ENCODE measurements at regions not wholly inside any gene's neighbourhood (a gene's known extent, or its start where the extent isn't known, plus 50 kb on each side); places are given as distances from the start of the nearest gene placed in this dataset.

GRCh38 chr9:121573717-121574485 lies 74.3 kb upstream of the GGTA1 start:
- Histone ChIP-seq H3K4me3 (ENCODE audit: low read length) (no peak overlapping the region), H3K9me3 (ENCODE audit: control insufficient read depth, low read length) (no peaks in the 10 kb centered on the region), H3K36me3 (ENCODE audit: control insufficient read depth, insufficient read depth, low read length, severe bottlenecking) (no peaks in the 10 kb centered on the region), H3K27me3 (replicated peaks; ENCODE audit: control insufficient read depth, insufficient read depth, low read length) (peaks cover 31% of the 10 kb centered on the region), H3K9ac (ENCODE audit: low read length) (no peak overlapping the region), H3K4me1 (ENCODE audit: control insufficient read depth, insufficient read depth, low read length) (peaks cover 4% of the 10 kb centered on the region)
- DNase-seq (ENCODE audit: low read depth) = no peak

- H3K4me3 ChIP-seq (ENCODE audit: low read length) = no peak overlapping the region
- no peaks in the 10 kb centered on the region for H3K36me3 ChIP-seq (ENCODE audit: control insufficient read depth, insufficient read depth, low read length, severe bottlenecking)
- H3K4me1 ChIP-seq (ENCODE audit: control insufficient read depth, insufficient read depth, low read length) = no peaks in the 10 kb centered on the region
- H3K9ac ChIP-seq (ENCODE audit: low read length) = no peak overlapping the region
- DNase-seq (ENCODE audit: low read depth) = no peak
- no peaks in the 10 kb centered on the region for H3K9me3 ChIP-seq (ENCODE audit: control insufficient read depth, low read length)
- H3K27me3 ChIP-seq (replicated peaks; ENCODE audit: control insufficient read depth, insufficient read depth, low read length) = peaks cover 31% of the 10 kb centered on the region
These were observed 75.3 kb upstream of the GGTA1 start for GRCh38 chr9:121574774-121575519.

DNA sequence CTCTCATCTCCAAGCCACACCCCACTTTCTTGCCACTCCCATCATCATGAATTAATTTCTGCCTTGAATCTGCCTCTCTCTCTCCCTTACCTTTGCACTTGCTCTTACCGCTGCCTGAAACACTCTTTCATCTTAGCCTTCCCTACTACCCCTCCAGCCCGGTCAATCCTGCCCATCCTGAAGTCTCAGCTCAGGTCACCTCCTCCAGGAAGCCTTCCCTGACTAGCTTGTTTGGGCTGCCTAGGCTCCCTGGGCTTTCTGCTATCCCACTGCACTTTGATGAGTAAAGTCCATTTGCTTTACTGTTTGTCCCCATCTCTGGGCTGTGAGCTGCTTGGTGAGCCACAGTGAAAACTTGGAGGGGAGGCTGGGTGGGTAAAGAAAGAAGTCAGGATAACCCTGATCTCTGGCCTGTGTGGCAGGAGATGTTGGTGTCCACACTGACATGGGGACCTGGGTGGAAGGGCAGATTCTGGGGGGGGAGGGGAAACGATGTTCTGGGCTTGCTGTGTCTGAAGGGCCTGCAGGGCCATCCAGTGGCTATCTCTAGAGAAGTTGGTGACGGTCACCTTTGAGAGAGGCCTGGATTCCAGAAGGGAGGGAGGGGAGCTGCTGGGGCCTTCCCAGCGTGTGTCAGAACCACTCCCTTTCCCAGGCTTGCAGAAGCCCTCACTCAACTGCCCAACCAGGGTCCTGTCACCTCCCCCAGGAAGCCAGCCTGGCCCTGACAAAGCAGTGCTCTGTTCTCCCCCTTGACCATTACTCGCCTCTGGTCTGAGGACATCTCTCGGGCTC lies 75.0 kb upstream of the DAB2IP start:
- H3K4me3 ChIP-seq (ENCODE audit: low read length) = no peak overlapping the region
- no peaks in the 10 kb centered on the region for H3K36me3 ChIP-seq (ENCODE audit: control insufficient read depth, insufficient read depth, low read length, severe bottlenecking)
- no peaks in the 10 kb centered on the region for H3K4me1 ChIP-seq (ENCODE audit: control insufficient read depth, insufficient read depth, low read length)
- no peak overlapping the region for H3K9ac ChIP-seq (ENCODE audit: low read length)
- no peaks in the 10 kb centered on the region for H3K9me3 ChIP-seq (ENCODE audit: control insufficient read depth, low read length)
- peaks cover 32% of the 10 kb centered on the region for H3K27me3 ChIP-seq (replicated peaks; ENCODE audit: control insufficient read depth, insufficient read depth, low read length)
- no peak for DNase-seq (ENCODE audit: low read depth)

- Histone ChIP-seq H3K9me3 (ENCODE audit: control insufficient read depth, low read length) (no peaks in the 10 kb centered on the region), H3K27me3 (replicated peaks; ENCODE audit: control insufficient read depth, insufficient read depth, low read length) (peaks cover 33% of the 10 kb centered on the region), H3K36me3 (ENCODE audit: control insufficient read depth, insufficient read depth, low read length, severe bottlenecking) (no peaks in the 10 kb centered on the region)
These were observed 74.3 kb upstream of the DAB2IP start for GRCh38 chr9:121577166-121577565.

DNA sequence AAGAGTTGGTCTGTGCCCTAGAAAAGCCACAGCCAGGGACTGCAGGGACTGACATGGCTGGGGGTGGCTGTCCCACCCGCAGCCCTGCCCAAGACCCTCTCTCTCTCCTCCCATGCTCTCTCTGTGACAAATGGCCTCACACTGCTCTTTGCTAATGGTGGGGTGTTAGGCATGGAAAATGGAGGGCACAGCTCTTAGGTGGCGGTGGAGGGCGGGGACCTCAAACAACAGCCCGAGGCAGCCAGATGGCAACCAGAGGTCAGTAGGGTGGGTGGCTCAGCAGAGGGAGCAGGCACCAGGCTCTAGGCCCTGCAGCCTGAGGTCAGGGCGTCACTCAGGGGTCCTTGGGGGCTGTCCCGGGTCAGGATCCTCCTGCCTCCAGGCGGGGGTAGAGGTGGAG lies 73.9 kb upstream of the DAB2IP start:
- Histone ChIP-seq H3K4me1 (ENCODE audit: control insufficient read depth, insufficient read depth, low read length) (no peaks in the 10 kb centered on the region), H3K36me3 (ENCODE audit: control insufficient read depth, insufficient read depth, low read length, severe bottlenecking) (no peaks in the 10 kb centered on the region), H3K27me3 (replicated peaks; ENCODE audit: control insufficient read depth, insufficient read depth, low read length) (peaks cover 33% of the 10 kb centered on the region), H3K9ac (ENCODE audit: low read length) (no peak overlapping the region), H3K4me3 (ENCODE audit: low read length) (no peak overlapping the region), H3K9me3 (ENCODE audit: control insufficient read depth, low read length) (no peaks in the 10 kb centered on the region)
- no peak for DNase-seq (ENCODE audit: low read depth)

More at GRCh38 chr9:121577166-121577565, 74.3 kb upstream of the DAB2IP start:
- Histone ChIP-seq H3K4me3 (ENCODE audit: low read length) (no peak overlapping the region), H3K9ac (ENCODE audit: low read length) (no peak overlapping the region), H3K4me1 (ENCODE audit: control insufficient read depth, insufficient read depth, low read length) (no peaks in the 10 kb centered on the region)
- no peak for DNase-seq (ENCODE audit: low read depth)

- H3K27me3 ChIP-seq (replicated peaks; ENCODE audit: control insufficient read depth, insufficient read depth, low read length) = peaks cover 30% of the 10 kb centered on the region
- no peak overlapping the region for H3K9ac ChIP-seq (ENCODE audit: low read length)
- no peaks in the 10 kb centered on the region for H3K36me3 ChIP-seq (ENCODE audit: control insufficient read depth, insufficient read depth, low read length, severe bottlenecking)
- H3K9me3 ChIP-seq (ENCODE audit: control insufficient read depth, low read length) = no peaks in the 10 kb centered on the region
- H3K4me3 ChIP-seq (ENCODE audit: low read length) = no peak overlapping the region
- peaks cover 9% of the 10 kb centered on the region for H3K4me1 ChIP-seq (ENCODE audit: control insufficient read depth, insufficient read depth, low read length)
- DNase-seq (ENCODE audit: low read depth) = no peak
These were observed 69.4 kb upstream of the DAB2IP start for GRCh38 chr9:121581786-121582600.

GRCh38 chr9:121582641-121583040 lies 68.8 kb upstream of the DAB2IP start:
- DNase-seq (ENCODE audit: low read depth) = no peak
- H3K27me3 ChIP-seq (replicated peaks; ENCODE audit: control insufficient read depth, insufficient read depth, low read length) = peaks cover 30% of the 10 kb centered on the region
- no peak overlapping the region for H3K4me3 ChIP-seq (ENCODE audit: low read length)
- H3K9me3 ChIP-seq (ENCODE audit: control insufficient read depth, low read length) = no peaks in the 10 kb centered on the region
- H3K4me1 ChIP-seq (ENCODE audit: control insufficient read depth, insufficient read depth, low read length) = peaks cover 9% of the 10 kb centered on the region
- no peaks in the 10 kb centered on the region for H3K36me3 ChIP-seq (ENCODE audit: control insufficient read depth, insufficient read depth, low read length, severe bottlenecking)
- H3K9ac ChIP-seq (ENCODE audit: low read length) = no peak overlapping the region

GRCh38 chr9:121584421-121584820 lies 67.0 kb upstream of the DAB2IP start:
- H3K9me3 ChIP-seq (ENCODE audit: control insufficient read depth, low read length) = no peaks in the 10 kb centered on the region
- H3K36me3 ChIP-seq (ENCODE audit: control insufficient read depth, insufficient read depth, low read length, severe bottlenecking) = no peaks in the 10 kb centered on the region
- no peak for DNase-seq (ENCODE audit: low read depth)
- no peak overlapping the region for H3K4me3 ChIP-seq (ENCODE audit: low read length)
- H3K27me3 ChIP-seq (replicated peaks; ENCODE audit: control insufficient read depth, insufficient read depth, low read length) = peaks cover 40% of the 10 kb centered on the region
- no peak overlapping the region for H3K9ac ChIP-seq (ENCODE audit: low read length)
- peaks cover 9% of the 10 kb centered on the region for H3K4me1 ChIP-seq (ENCODE audit: control insufficient read depth, insufficient read depth, low read length)

DNA sequence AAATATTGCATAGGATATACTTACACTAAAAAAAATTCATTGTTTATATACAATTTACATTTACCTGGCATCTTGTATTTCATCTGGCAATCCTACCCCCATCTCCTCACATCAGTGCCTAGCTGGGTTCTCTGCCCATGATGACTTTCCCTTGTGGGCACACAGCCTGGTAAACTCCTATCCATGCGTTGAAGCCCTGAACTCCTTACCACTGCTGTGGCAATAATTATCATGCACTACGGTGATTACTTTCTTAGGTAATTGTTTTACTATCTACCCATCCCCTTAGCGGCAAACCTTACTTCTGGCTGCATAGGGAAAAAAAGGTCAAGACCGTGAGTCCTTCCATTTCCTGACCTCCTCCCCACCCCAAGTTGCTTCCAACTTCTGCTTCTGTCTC lies 63.6 kb upstream of the DAB2IP start:
- Histone ChIP-seq H3K27me3 (replicated peaks; ENCODE audit: control insufficient read depth, insufficient read depth, low read length) (peaks cover 36% of the 10 kb centered on the region), H3K4me1 (ENCODE audit: control insufficient read depth, insufficient read depth, low read length) (peaks cover 9% of the 10 kb centered on the region), H3K9ac (ENCODE audit: low read length) (no peak overlapping the region), H3K36me3 (ENCODE audit: control insufficient read depth, insufficient read depth, low read length, severe bottlenecking) (no peaks in the 10 kb centered on the region), H3K9me3 (ENCODE audit: control insufficient read depth, low read length) (no peaks in the 10 kb centered on the region), H3K4me3 (ENCODE audit: low read length) (no peak overlapping the region)
- no peak for DNase-seq (ENCODE audit: low read depth)

DNA sequence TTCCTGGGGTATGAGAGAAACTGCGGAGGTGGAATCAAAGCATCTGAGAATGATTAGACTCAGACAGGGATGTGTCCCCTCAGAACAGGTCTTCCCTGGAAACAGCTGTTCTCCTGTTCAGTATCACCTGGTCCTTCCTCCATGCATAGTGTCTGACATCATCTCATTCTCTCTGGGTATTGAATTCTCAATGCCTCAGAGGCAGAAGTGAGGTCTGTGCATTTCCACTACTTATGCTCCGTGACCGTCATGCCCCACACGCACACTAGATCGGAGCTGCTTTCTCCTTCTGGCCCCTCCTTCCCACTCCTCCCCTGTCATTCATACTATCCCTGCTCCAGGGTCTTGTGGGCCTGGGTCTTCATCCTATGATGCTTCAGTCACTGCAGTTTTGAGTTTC lies 61.4 kb upstream of the DAB2IP start:
- Histone ChIP-seq H3K9me3 (ENCODE audit: control insufficient read depth, low read length) (no peaks in the 10 kb centered on the region), H3K27me3 (replicated peaks; ENCODE audit: control insufficient read depth, insufficient read depth, low read length) (peaks cover 35% of the 10 kb centered on the region), H3K4me1 (ENCODE audit: control insufficient read depth, insufficient read depth, low read length) (peaks cover under 1% of the 10 kb centered on the region), H3K4me3 (ENCODE audit: low read length) (no peak overlapping the region), H3K9ac (ENCODE audit: low read length) (no peak overlapping the region), H3K36me3 (ENCODE audit: control insufficient read depth, insufficient read depth, low read length, severe bottlenecking) (no peaks in the 10 kb centered on the region)
- no peak for DNase-seq (ENCODE audit: low read depth)

Measured in adipocyte (in vitro differentiated cells).